ENCODE measurements at regions not wholly inside any gene's neighbourhood (a gene's known extent, or its start where the extent isn't known, plus 50 kb on each side); places are given as distances from the start of the nearest gene placed in this dataset.

GRCh38 chr13:105497597-105497996 is 1037.9 kb downstream of the EFNB2 start:
- Histone ChIP-seq H3K4me1 (ENCODE audit: low read depth) (no peaks in the 10 kb centered on the region), H3K4me3 (no peak overlapping the region), H3K9me3 (no peaks in the 10 kb centered on the region), H3K36me3 (ENCODE audit: low read depth) (no peaks in the 10 kb centered on the region)
- ATAC-seq (no peak), DNase-seq (no peak)
- intact Hi-C loops (cut with DNase I, micrococcal nuclease) = no loop called here
- no peak for TF ChIP-seq CTCF (IDR thresholded peaks at IDR 0.05)

GRCh38 chr13:105492216-105492615 is 1043.2 kb downstream of the EFNB2 start:
- H3K9me3 ChIP-seq = no peaks in the 10 kb centered on the region
- TF ChIP-seq CTCF (IDR thresholded peaks at IDR 0.05) = no peak
- H3K4me1 ChIP-seq (ENCODE audit: low read depth) = no peaks in the 10 kb centered on the region
- ATAC-seq (no peak), DNase-seq (no peak)
- no peak overlapping the region for H3K4me3 ChIP-seq
- intact Hi-C loops (cut with DNase I, micrococcal nuclease) = no loop called here
- no peaks in the 10 kb centered on the region for H3K36me3 ChIP-seq (ENCODE audit: low read depth)

GRCh38 chr13:105491345-105491744 is 1044.1 kb downstream of the EFNB2 start:
- Histone ChIP-seq H3K4me3 (no peak overlapping the region), H3K36me3 (ENCODE audit: low read depth) (no peaks in the 10 kb centered on the region), H3K4me1 (ENCODE audit: low read depth) (no peaks in the 10 kb centered on the region), H3K9me3 (no peaks in the 10 kb centered on the region)
- no peak for TF ChIP-seq CTCF (IDR thresholded peaks at IDR 0.05)
- no peak for ATAC-seq
- intact Hi-C loops (cut with DNase I, micrococcal nuclease) = no loop called here
- no peak for DNase-seq

- no peak overlapping the region for H3K4me3 ChIP-seq
- H3K9me3 ChIP-seq = no peaks in the 10 kb centered on the region
- DNase-seq = no peak
- H3K36me3 ChIP-seq (ENCODE audit: low read depth) = no peaks in the 10 kb centered on the region
- ATAC-seq = no peak
- intact Hi-C loops (cut with DNase I, micrococcal nuclease) = no loop called here
- H3K4me1 ChIP-seq (ENCODE audit: low read depth) = no peaks in the 10 kb centered on the region
- TF ChIP-seq CTCF (IDR thresholded peaks at IDR 0.05) = no peak
These were observed 1050.4 kb downstream of the EFNB2 start for GRCh38 chr13:105485081-105485480.

GRCh38 chr13:105474983-105475610 is 1060.4 kb downstream of the EFNB2 start:
- Histone ChIP-seq H3K4me3 (no peak overlapping the region), H3K9me3 (no peaks in the 10 kb centered on the region), H3K36me3 (ENCODE audit: low read depth) (no peaks in the 10 kb centered on the region), H3K4me1 (ENCODE audit: low read depth) (no peaks in the 10 kb centered on the region)
- TF ChIP-seq CTCF (IDR thresholded peaks at IDR 0.05) = no peak
- intact Hi-C loops (cut with DNase I, micrococcal nuclease) = no loop called here
- DNase-seq (no peak), ATAC-seq (no peak)

GRCh38 chr13:105471673-105472072 is 1063.8 kb downstream of the EFNB2 start:
- Histone ChIP-seq H3K36me3 (ENCODE audit: low read depth) (no peaks in the 10 kb centered on the region), H3K9me3 (no peaks in the 10 kb centered on the region), H3K4me1 (ENCODE audit: low read depth) (no peaks in the 10 kb centered on the region), H3K4me3 (no peak overlapping the region)
- DNase-seq (no peak), ATAC-seq (no peak)
- intact Hi-C loops (cut with DNase I, micrococcal nuclease) = no loop called here
- no peak for TF ChIP-seq CTCF (IDR thresholded peaks at IDR 0.05)
